ENCODE measurements at regions not wholly inside any gene's neighbourhood (a gene's known extent, or its start where the extent isn't known, plus 50 kb on each side); places are given as distances from the start of the nearest gene placed in this dataset.

GRCh38 chr13:33963134-33963533 lies 145.2 kb downstream of the RFC3 start:
- DNase-seq (ENCODE audit: low read depth) = no peak
- no peak overlapping the region for H3K4me3 ChIP-seq (ENCODE audit: low read depth, low read length)
- no peak for TF ChIP-seq CTCF (conservative IDR thresholded peaks at IDR 0.05; ENCODE audit: low read depth, low read length)

GRCh38 chr13:33963895-33964294 lies 145.9 kb downstream of the RFC3 start:
- H3K4me3 ChIP-seq (ENCODE audit: low read depth, low read length) = no peak overlapping the region
- DNase-seq (ENCODE audit: low read depth) = no peak
- TF ChIP-seq CTCF (conservative IDR thresholded peaks at IDR 0.05; ENCODE audit: low read depth, low read length) = no peak

- no peak for DNase-seq (ENCODE audit: low read depth)
- no peak overlapping the region for H3K4me3 ChIP-seq (ENCODE audit: low read depth, low read length)
- TF ChIP-seq CTCF (conservative IDR thresholded peaks at IDR 0.05; ENCODE audit: low read depth, low read length) = no peak
Measured at GRCh38 chr13:33968520-33969507, 150.9 kb downstream of the RFC3 start.

GRCh38 chr13:33970746-33971561 lies 153.0 kb downstream of the RFC3 start:
- DNase-seq (ENCODE audit: low read depth) = no peak
- no peak for TF ChIP-seq CTCF (conservative IDR thresholded peaks at IDR 0.05; ENCODE audit: low read depth, low read length)
- no peak overlapping the region for H3K4me3 ChIP-seq (ENCODE audit: low read depth, low read length)

GRCh38 chr13:33971562-33971819 lies 153.5 kb downstream of the RFC3 start:
- no peak for DNase-seq (ENCODE audit: low read depth)
- H3K4me3 ChIP-seq (ENCODE audit: low read depth, low read length) = no peak overlapping the region
- no peak for TF ChIP-seq CTCF (conservative IDR thresholded peaks at IDR 0.05; ENCODE audit: low read depth, low read length)

GRCh38 chr13:33973194-33973593 lies 155.2 kb downstream of the RFC3 start:
- no peak overlapping the region for H3K4me3 ChIP-seq (ENCODE audit: low read depth, low read length)
- DNase-seq (ENCODE audit: low read depth) = no peak
- TF ChIP-seq CTCF (conservative IDR thresholded peaks at IDR 0.05; ENCODE audit: low read depth, low read length) = no peak

Measured in choroid plexus epithelial cell (primary cell).